ENCODE measurements at regions not wholly inside any gene's neighbourhood (a gene's known extent, or its start where the extent isn't known, plus 50 kb on each side); places are given as distances from the start of the nearest gene placed in this dataset.
"Not testable (repeated sequence)": the region's sequence is repeated elsewhere in the genome, so short reads cannot be mapped to it uniquely, and the experiment has no call there.

DNA sequence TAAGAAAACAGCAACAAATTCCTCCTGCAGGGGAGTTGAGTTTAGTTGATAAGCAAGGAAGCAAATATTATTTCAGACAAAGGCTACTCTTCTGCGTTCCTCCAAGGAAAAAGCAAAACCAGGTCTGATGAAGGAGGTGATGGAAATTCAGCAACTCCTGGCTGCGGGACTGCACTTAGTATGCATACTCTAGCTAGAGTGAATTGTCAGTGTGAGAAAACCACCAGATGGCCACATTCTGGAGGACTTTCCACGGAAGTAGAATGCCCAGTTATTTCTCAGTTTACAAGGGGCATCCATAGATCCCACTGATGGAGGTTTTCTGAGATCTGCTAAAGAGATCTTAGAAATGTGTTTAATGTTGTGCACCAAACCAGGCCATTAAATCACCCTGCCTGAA is 338.6 kb upstream of the PUDP start:
- ChIA-PET POLR2A (no interaction called here), CTCF (no interaction called here)
- no peaks in the 10 kb centered on the region for H3K36me3 ChIP-seq (ENCODE audit: control insufficient read depth, insufficient read depth, low read length)
- TF ChIP-seq, protein P1, sequence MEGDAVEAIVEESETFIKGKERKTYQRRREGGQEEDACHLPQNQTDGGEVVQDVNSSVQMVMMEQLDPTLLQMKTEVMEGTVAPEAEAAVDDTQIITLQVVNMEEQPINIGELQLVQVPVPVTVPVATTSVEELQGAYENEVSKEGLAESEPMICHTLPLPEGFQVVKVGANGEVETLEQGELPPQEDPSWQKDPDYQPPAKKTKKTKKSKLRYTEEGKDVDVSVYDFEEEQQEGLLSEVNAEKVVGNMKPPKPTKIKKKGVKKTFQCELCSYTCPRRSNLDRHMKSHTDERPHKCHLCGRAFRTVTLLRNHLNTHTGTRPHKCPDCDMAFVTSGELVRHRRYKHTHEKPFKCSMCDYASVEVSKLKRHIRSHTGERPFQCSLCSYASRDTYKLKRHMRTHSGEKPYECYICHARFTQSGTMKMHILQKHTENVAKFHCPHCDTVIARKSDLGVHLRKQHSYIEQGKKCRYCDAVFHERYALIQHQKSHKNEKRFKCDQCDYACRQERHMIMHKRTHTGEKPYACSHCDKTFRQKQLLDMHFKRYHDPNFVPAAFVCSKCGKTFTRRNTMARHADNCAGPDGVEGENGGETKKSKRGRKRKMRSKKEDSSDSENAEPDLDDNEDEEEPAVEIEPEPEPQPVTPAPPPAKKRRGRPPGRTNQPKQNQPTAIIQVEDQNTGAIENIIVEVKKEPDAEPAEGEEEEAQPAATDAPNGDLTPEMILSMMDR (IDR thresholded peaks at IDR 0.05; ENCODE audit: insufficient read depth, low read depth, low read length) = no peak
- no peak for DNase-seq (ENCODE audit: low read depth)
- no peak overlapping the region for H3K4me3 ChIP-seq (ENCODE audit: low read depth, low read length)
- H3K27me3 ChIP-seq (ENCODE audit: control insufficient read depth, insufficient read depth, low read length) = no peaks in the 10 kb centered on the region

DNA sequence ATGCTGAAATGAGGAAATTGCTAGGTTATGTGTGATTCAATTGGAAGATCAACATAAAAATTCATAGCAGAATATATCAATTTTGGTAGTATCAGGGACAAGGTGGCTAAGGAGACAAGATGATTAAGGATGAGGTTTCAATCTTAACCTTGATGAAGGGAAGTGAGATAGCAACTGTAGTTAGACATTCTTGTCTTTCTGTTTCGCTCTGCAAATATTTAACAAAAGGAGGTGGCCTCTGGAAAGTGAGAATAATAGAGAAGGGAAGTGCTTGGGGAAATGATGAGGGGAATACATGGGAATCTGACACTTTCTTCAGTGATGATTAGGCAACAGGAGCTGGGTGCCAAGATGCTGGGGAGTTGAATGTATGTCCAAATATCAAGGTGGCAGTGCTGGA is 337.1 kb upstream of the PUDP start:
- Histone ChIP-seq H3K27me3 (ENCODE audit: control insufficient read depth, insufficient read depth, low read length) (no peaks in the 10 kb centered on the region), H3K36me3 (ENCODE audit: control insufficient read depth, insufficient read depth, low read length) (no peaks in the 10 kb centered on the region), H3K4me3 (ENCODE audit: low read depth, low read length) (no peak overlapping the region)
- TF ChIP-seq, protein P1 (IDR thresholded peaks at IDR 0.05; ENCODE audit: insufficient read depth, low read depth, low read length) = no peak
- ChIA-PET POLR2A (no interaction called here), CTCF (no interaction called here)
- DNase-seq (ENCODE audit: low read depth) = no peak

DNA sequence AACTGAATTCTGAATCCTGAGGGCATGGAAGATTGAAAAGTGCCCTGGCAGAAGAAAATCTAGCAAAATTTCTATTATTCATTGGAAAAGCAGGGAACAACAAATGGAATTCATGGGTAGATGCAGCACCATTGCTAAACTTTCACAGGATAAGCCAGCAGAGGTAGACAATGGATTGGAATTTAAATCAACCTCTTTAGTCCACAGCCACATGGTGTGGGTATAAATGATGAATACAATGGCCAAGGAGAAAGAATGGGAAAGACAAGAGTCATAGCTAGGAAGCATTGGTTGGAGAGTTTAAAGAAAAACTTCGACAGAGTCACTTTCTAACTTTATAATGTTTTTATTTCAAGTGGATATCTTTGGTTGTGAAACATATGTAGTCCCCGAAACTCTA is 332.8 kb upstream of the PUDP start:
- Histone ChIP-seq H3K4me3 (ENCODE audit: low read depth, low read length) (no peak overlapping the region), H3K27me3 (ENCODE audit: control insufficient read depth, insufficient read depth, low read length) (no peaks in the 10 kb centered on the region), H3K36me3 (ENCODE audit: control insufficient read depth, insufficient read depth, low read length) (no peaks in the 10 kb centered on the region)
- TF ChIP-seq, protein P1 (IDR thresholded peaks at IDR 0.05; ENCODE audit: insufficient read depth, low read depth, low read length) = no peak
- ChIA-PET POLR2A (no interaction called here), CTCF (no interaction called here)
- DNase-seq (ENCODE audit: low read depth) = no peak

DNA sequence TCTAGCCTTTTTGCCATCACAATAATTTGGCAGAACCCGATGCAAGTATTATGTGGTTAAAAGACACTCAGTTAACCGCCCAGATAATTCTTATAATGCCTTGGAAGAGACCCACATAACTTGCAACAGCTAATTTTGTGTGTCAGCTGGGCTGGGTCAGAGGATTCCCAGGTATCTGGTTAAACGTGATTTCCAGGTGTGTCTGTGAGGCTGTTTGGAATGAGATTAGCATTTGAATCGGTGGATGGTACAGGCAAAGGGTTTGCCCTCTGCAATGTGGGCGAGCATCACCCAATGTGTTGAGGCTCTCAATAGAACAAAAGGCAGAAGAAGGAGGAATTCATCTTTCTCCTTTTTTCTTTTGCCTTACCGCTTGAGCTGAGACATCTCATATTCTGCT is 314.2 kb upstream of the PUDP start:
- H3K27me3 ChIP-seq (ENCODE audit: control insufficient read depth, insufficient read depth, low read length) = no peaks in the 10 kb centered on the region
- H3K4me3 ChIP-seq (ENCODE audit: low read depth, low read length) = no peak overlapping the region
- ChIA-PET CTCF (no interaction called here), POLR2A (no interaction called here)
- no peaks in the 10 kb centered on the region for H3K36me3 ChIP-seq (ENCODE audit: control insufficient read depth, insufficient read depth, low read length)
- TF ChIP-seq, protein P1 (IDR thresholded peaks at IDR 0.05; ENCODE audit: insufficient read depth, low read depth, low read length) = no peak
- DNase-seq (ENCODE audit: low read depth) = no peak

DNA sequence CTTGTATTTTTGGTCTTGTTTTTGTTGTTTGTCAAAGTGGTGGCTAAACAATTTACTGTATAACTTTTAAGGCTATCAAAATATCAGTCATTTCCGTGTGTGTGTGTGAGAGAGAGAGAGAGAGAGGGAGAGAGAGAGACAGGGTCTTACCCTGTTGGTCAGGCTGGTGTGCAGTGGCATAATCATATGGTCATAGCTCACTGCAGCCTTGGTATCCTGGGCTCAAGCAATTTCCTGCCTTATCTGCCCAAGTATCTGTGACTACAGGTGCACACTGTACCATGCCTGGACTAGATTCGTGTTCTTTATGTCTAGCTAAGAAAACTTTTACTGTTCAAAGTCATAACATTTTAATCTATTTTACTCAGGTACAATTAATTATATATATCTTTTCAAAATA is 313.1 kb upstream of the PUDP start:
- H3K27me3 ChIP-seq (ENCODE audit: control insufficient read depth, insufficient read depth, low read length); POLR2A ChIA-PET; H3K36me3 ChIP-seq (ENCODE audit: control insufficient read depth, insufficient read depth, low read length); H3K4me3 ChIP-seq (ENCODE audit: low read depth, low read length); DNase-seq (ENCODE audit: low read depth); CTCF ChIA-PET: not testable (repeated sequence)

DNA sequence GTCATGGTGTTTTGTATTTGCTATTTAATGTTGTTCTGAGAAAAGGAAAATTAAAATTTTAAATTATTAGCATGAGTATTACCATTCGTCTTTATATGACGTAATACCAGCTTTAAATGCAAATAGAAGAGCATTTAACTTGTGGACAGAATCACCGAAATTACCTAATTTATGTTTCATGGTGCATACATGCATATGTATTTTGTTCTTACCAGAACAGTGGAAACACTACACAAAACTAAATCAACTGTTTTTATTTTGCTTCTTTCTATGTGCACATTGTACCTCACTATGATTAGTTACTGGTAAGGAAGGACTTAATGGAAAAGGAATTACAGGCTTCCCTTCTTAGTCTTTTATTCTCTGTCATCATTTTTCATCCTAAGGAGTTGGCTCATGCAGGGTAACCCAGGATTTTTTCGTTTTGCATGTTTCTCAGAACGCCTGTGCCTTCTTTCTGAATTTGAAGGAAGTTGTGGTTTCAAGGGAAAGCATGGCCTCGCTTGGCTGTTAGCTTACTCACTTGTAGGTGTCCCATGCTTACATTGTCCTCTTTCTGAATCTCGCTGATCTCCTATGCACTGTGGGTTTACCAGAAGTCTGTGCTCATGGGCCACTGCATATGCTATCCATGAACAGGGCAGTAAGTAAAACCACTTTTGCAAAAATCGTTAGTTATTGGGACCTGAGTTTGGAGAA is 300.0 kb upstream of the PUDP start:
- TF ChIP-seq, protein P1 (IDR thresholded peaks at IDR 0.05; ENCODE audit: insufficient read depth, low read depth, low read length) = no peak
- no peak overlapping the region for H3K4me3 ChIP-seq (ENCODE audit: low read depth, low read length)
- H3K27me3 ChIP-seq (ENCODE audit: control insufficient read depth, insufficient read depth, low read length) = no peaks in the 10 kb centered on the region
- no peak for DNase-seq (ENCODE audit: low read depth)
- CTCF ChIA-PET = no interaction called here
- POLR2A ChIA-PET = no interaction called here
- no peaks in the 10 kb centered on the region for H3K36me3 ChIP-seq (ENCODE audit: control insufficient read depth, insufficient read depth, low read length)

All from BJ (cell line).